RPMI8226 (cell line): ENCODE measurements at regions not wholly inside any gene's neighbourhood (a gene's known extent, or its start where the extent isn't known, plus 50 kb on each side); places are given as distances from the start of the nearest gene placed in this dataset.
"Not testable (repeated sequence)": the region's sequence is repeated elsewhere in the genome, so short reads cannot be mapped to it uniquely, and the experiment has no call there.

ENCODE experiments used
- DNase-seq: peaks from one replicate; pipeline ENCODE4 v3.0.0-alpha.2; 2015

DNA sequence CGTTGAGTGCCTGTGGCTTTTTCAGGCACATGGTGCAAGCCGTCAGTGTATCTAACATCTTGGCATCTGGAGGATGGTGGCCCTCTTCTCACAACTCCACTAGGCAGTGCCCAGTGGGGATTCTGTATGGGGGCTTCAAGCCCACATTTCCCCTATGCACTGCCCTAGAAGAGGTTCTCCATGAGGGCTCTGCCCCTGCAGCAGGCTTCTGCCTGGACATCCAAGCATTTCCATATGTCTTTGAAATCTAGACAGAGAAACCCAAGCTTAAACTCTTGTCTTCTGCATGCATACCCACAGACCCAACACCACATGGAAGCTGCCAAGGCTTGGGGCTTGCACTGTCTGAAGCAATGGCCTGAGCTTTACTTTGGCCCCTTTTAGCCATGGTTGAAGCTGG, 146.4 kb downstream of the ARL4A start:
- no peak for DNase-seq

DNA sequence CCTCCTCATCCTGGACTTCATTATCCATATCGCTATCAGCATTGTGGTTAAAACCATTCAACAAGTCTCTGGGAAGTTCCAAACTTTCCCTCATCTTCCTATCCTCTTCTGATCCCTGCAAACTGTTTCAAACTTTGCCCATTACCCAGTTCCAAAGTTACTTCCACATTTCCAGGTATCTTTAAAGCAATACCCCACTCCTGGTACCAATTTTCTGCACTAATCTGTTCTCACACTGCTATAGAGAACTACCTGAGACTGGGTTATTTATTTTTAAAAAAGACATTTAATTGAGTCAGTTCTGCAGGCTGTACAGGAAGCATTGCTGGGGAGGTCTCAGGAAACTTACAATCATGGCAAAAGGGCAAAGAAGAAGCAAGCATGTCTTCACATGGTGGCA, 147.3 kb downstream of the ARL4A start:
- DNase-seq: no peak

DNA sequence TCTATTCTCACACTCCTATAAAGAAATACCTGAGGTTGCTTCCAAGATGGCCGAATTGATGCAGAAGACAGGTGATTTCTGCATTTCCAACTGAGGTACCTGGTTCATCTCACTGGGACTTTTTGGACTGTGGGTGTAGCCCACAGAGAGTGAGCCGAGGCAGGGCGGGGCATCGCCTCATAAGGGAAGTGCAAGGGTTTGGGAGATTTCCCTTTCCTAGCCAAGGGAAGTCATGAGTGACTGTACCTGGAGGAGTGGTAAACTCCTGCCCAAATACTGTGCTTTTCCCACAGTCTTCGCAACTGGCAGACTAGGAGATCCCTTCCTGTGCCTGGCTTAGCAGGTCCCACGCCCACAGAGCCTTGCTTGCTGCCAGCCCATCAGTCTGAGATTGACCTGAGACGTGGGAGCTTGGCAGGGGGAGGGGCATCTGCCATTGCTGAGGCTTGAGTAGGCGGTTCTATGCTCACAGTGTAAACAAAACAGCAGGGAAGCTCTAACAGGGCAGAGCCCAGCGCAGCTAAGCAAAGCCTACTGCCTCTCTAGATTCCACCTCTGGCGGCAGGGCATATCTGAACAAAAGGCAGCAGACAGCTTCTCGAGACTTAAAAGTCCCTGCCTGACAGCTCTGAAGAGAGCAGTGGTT, 152.2 kb downstream of the ARL4A start:
- DNase-seq: peak; percentile 11

DNA sequence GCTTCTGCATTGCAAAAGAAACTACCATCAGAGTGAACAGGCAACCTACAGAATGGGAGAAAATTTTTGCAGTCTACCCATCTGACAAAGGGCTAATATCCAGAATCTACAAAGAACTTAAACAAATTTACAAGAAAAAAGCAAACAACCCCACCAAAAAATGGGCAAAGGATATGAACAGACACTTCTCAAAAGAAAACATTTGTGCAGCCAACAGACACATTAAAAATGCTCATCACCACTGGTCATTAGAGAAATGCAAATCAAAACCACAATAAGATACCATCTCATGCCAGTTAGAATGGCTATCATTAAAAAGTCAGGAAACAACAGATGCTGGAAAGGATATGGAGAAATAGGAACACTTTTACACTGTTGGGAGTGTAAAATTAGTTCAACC, 157.3 kb downstream of the ARL4A start:
- DNase-seq: not testable (repeated sequence)

- no peak for DNase-seq
Measured at GRCh38 chr7:12847001-12847400, 159.6 kb downstream of the ARL4A start.

GRCh38 chr7:12851142-12851541, 163.7 kb downstream of the ARL4A start:
- no peak for DNase-seq

DNA sequence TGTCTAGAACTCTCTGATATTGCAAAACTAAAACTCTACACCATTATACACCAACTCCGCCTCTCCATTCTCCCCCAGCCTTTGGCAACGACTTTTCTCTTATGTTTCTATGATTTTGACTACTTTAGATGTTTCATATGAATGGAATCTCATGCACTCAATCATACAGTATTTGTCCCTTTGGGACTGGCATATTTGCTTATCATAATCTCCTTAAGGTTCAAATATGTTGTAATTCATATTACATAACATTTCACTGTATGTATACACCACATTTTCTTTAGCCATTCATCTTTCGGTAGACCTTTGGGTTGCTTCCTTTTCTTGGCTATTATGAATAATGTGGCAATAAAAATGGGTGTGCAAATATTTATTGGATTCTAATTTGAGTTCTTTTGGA, 164.4 kb downstream of the ARL4A start:
- no peak for DNase-seq

- DNase-seq: no peak
Measured at GRCh38 chr7:12855036-12855435, 167.6 kb downstream of the ARL4A start.

DNA sequence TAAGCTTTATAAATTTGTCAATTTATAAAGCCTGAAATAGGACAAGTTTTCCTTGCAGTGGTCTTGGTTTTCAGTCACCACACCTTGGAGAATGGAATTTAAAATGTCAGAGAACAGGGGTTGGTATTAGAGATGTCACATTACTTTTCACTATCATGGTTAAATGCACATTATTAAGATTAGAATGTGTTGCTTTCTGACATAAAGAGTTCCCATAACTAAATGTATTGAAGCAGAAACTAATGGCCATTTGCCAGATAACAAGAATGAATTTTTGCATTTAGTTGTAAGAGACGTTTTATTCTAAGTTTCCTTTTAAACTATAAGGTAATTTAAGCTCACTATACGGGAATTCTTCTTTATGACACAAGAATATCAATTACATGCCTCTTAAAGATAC, 172.3 kb downstream of the ARL4A start:
- DNase-seq: no peak

DNA sequence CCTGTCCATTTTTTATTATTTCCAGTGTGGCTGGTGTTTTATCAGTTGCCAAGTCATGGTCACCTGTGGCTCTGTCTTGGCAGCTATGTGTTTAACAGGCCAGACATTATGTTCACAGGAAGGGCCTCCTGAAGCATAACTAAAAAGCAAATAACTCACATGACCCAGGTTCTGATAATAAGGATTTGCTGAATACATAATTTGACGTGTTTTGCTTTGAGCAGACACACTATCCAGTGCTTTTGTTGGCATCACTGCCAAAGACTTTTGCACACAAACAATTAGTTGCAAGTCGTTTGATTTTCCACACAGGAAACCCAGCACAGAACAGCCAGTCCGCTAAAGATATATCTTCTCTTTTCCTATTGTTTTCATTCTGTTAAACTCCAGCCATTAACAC, 173.6 kb downstream of the ARL4A start:
- DNase-seq: no peak

DNA sequence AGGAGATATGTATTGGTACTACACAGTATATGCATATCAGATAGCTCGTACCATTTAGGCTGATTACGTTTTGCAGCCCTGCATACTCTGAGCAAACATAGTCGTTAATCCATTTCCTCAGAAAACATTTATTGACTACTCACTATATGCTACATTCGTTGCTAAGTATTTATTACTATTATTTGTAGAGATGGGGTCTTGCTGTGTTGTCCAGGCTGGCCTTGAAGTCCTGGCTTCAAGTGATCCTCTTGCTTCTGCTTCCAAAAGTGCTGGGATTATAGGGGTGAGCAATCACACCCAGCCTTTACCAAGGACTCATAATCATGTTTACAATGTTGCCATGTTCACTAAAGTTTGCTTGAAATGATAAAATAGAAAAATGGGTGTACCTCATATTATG, 174.7 kb downstream of the ARL4A start:
- no peak for DNase-seq

DNA sequence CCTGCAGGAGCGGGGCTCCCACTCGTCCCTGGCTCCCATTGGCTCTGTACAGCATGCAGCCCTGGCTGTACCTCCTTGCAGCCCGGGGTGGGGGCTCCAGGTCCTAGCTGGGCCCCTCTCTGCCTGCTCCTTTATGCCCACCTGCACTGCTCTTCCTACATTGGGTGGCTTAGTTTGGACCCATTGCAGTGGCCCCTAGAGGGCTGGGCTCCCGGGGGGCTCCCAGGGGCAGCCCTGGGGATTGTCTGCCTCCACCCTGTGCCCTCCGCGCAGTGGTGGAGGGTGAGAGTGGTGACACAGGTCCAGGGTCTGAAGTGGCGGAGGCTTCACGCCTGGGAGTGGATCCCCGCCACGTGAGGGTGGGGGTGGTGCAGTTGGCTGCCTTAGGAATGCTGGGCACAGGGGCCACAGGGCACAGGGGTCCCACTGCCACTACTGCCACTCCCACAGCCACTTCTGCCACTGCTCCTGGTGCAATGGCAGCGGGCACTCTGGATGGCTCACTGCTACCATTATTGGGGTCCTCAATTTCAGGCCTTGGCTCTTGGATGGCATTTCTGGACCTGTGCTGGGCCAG, 177.1 kb downstream of the ARL4A start:
- no peak for DNase-seq

DNA sequence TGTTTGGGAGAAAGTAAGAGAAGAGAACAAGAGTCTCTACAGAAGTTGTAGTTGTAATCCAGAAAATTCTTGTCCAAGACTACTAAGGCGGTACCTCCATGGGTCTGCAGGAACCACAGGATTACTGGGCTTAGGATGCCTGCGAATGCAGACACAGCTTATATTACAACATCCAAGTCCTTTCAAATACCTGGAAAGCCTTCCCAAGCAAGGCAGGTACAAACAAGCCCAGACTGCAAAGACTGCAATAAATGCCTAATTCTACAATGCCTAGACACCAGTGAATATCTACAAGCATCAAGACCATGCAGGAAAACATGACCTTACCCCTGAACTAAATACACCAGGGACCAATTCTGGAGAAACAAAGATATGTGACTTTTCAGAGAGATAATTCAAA, 178.2 kb downstream of the ARL4A start:
- DNase-seq: no peak

GRCh38 chr7:12866207-12866606, 178.8 kb downstream of the ARL4A start:
- DNase-seq: no peak

GRCh38 chr7:12868027-12868426, 180.6 kb downstream of the ARL4A start:
- no peak for DNase-seq

GRCh38 chr7:12870219-12870618, 182.8 kb downstream of the ARL4A start:
- DNase-seq: no peak

- no peak for DNase-seq
Measured at GRCh38 chr7:12872487-12872886, 185.1 kb downstream of the ARL4A start.

- DNase-seq: no peak
Measured at GRCh38 chr7:12873571-12873970, 186.1 kb downstream of the ARL4A start.

GRCh38 chr7:12879139-12879538, 191.7 kb downstream of the ARL4A start:
- no peak for DNase-seq

DNA sequence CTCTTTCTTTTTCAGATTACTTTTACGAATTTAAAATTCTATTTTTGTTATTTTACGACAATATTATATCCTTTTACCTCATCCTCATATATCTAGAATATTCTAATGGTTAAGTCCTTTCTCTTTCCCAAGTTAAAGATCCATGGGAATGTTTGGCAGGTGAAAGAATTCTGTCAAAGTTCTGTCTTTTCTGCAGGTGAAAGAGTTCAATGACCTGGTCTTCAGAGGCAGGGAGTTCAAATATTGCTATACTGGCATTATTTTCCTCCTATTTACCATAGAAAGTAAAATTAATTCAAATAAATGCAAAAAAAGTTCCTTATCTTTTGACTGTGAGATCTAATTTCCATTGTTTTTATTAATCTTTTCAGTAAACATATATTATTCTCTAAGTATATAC, 194.3 kb downstream of the ARL4A start:
- DNase-seq: no peak

DNA sequence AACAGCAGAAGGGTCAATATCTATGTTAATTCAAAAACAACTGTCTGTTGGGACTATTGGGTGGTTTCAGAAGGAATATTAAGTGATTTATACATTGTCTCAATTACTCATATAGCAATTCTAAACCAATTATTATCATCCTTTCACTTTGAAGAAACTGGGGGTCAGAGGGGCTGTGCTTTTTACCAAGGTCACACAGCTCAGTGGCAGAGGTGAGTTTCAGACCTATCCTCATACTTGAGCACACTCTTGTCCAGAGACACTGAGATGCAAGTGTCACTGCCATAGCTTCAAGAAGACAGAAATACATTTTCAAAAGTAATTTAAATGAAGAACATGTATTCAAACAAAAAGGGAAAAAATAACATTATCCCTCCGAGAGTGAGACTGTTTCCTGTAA, 195.3 kb downstream of the ARL4A start:
- no peak for DNase-seq

DNA sequence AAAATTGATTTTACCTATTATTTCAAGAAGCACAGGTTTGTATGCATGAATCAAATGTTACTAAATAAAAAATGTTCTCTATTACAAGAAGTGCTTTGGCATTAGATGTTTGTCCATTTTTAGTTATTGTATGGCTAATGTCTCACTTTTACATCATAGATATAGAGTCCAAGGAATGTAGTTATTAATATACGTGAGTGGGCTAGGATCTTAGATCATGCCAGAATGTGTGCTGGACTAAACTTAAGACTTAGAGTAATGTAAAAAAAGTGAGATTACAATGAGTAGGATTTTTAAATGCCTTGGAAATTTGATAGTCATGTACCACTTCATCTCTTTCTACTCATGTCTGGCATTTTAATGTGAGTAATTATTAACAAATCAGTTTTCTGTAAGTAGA, 196.6 kb downstream of the ARL4A start:
- DNase-seq: no peak

- DNase-seq: no peak
Measured at GRCh38 chr7:12884856-12885440, 197.5 kb downstream of the ARL4A start.

- DNase-seq: no peak
Measured at GRCh38 chr7:12888717-12889116, 201.3 kb downstream of the ARL4A start.

DNA sequence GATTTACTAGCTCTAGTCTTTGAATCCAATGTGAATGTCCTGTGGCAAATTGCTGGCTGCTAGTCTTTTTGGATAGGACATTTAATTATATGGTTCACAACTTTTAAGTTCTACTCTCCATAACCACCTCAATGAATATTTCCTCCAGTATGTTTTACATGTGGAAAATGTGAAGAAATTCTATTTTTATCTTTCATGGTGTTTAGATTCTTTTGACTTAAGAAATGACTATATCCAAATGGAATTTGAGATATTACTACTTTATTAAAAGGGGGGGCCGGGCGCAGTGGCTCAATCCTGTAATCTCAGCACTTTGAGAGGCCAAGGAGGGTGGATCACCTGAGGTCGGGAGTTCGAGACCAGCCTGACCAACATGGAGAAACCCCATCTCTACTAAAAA, 202.0 kb downstream of the ARL4A start:
- no peak for DNase-seq
